ENCODE measurements at regions not wholly inside any gene's neighbourhood (a gene's known extent, or its start where the extent isn't known, plus 50 kb on each side); places are given as distances from the start of the nearest gene placed in this dataset.

DNA sequence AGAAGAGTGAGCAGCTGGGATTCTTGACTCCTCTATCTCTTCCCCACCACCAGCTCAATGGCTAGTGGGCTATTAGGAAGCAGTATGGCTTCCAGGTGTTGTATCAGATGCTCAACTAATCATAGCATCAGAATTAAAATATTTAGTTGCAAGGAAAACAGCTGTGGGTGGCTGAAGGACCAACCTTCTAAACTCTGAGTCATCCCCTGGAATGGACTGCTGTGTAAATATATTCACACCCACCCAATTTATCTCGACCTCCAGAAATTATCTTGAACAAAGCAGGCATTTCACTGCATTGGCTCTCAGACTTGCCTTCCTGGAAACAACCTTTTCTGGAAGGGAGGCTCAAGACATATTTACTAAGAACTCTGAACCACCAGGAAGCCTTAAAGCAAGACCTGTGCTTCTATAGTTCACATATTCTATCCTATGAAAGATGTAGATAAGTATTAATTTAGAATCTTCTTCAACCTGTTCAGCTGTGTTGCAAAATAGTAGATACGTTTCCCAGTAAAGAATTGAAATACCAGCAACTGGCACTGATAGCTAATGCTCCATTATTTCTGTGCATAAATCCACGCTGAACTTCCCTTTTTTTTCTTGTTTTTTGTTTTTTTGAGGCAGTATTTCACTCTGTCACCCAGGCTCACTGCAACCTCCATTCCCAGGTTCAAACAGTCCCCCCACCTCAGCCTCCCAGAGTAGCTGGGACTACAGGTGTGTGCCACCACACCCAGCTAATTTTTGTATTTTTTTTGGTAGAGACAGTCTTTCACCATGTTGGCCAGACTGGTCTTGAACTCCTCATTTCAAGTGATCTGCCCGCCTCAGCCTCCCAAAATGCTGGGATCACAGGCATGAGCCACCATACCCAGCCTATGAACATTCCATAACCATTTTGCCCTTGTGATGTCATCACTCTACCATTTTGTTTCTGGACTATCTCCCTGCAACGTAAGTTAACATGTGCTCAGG, 56.9 kb upstream of the CD2AP start:
- TF ChIP-seq POLR2A (IDR thresholded peaks at IDR 0.05): no peak
- TF ChIP-seq, protein P1, sequence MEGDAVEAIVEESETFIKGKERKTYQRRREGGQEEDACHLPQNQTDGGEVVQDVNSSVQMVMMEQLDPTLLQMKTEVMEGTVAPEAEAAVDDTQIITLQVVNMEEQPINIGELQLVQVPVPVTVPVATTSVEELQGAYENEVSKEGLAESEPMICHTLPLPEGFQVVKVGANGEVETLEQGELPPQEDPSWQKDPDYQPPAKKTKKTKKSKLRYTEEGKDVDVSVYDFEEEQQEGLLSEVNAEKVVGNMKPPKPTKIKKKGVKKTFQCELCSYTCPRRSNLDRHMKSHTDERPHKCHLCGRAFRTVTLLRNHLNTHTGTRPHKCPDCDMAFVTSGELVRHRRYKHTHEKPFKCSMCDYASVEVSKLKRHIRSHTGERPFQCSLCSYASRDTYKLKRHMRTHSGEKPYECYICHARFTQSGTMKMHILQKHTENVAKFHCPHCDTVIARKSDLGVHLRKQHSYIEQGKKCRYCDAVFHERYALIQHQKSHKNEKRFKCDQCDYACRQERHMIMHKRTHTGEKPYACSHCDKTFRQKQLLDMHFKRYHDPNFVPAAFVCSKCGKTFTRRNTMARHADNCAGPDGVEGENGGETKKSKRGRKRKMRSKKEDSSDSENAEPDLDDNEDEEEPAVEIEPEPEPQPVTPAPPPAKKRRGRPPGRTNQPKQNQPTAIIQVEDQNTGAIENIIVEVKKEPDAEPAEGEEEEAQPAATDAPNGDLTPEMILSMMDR (IDR thresholded peaks at IDR 0.05): no peak

Measured in breast epithelium (tissue), 3 donors.